ENCODE measurements at regions not wholly inside any gene's neighbourhood (a gene's known extent, or its start where the extent isn't known, plus 50 kb on each side); places are given as distances from the start of the nearest gene placed in this dataset.

GRCh38 chr20:29419378-29419777 lies 1838.1 kb upstream of the DEFB115 start:
- ATAC-seq (no peak), DNase-seq (ENCODE audit: low read depth, low spot score) (no peak)
- intact Hi-C loops (cut with micrococcal nuclease; ENCODE audit: unreplicated experiment) = no loop called here
- TF ChIP-seq POLR2AphosphoS5 (IDR thresholded peaks at IDR 0.05; ENCODE audit: low read depth, low read length) (no peak), TCF7L2 (IDR thresholded peaks at IDR 0.05; ENCODE audit: low read depth, low read length) (no peak), REST (IDR thresholded peaks at IDR 0.05; ENCODE audit: insufficient read depth in 1 of 2, low read depth in 2 of 2, low read length in 1 of 2) (no peak), SIN3A (IDR thresholded peaks at IDR 0.05; ENCODE audit: borderline replicate concordance, insufficient read depth, low read depth, low read length) (no peak), CTCF (IDR thresholded peaks at IDR 0.05) (no peak)
- Histone ChIP-seq H3K27ac (ENCODE audit: low read length) (no peak overlapping the region), H3K27me3 (ENCODE audit: control insufficient read depth, insufficient read depth, low read length) (no peaks in the 10 kb centered on the region), H3K36me3 (ENCODE audit: control insufficient read depth, insufficient read depth, low read length) (no peaks in the 10 kb centered on the region), H3K4me3 (ENCODE audit: low read depth in 2 of 2, low read length in 2 of 2) (no peak overlapping the region), H3K4me1 (ENCODE audit: control insufficient read depth, insufficient read depth, low read length) (no peaks in the 10 kb centered on the region), H3K9me3 (ENCODE audit: control insufficient read depth, insufficient read depth, low read depth, low read length) (no peaks in the 10 kb centered on the region)
- no TSS peak for BruUV-seq (replicated peaks)
- CTCF ChIA-PET = no interaction called here
- POLR2A ChIA-PET = no interaction called here
- in situ Hi-C loops (cut with HindIII; ENCODE audit: low pct_unique_long_range_greater_than_20kb, low sequenced_read_pairs) = no loop called here

- intact Hi-C loops (cut with micrococcal nuclease; ENCODE audit: unreplicated experiment) = no loop called here
- BruUV-seq (replicated peaks) = no TSS peak
- no peak overlapping the region for H3K27ac ChIP-seq (ENCODE audit: low read length)
- no peaks in the 10 kb centered on the region for H3K9me3 ChIP-seq (ENCODE audit: control insufficient read depth, insufficient read depth, low read depth, low read length)
- no peaks in the 10 kb centered on the region for H3K36me3 ChIP-seq (ENCODE audit: control insufficient read depth, insufficient read depth, low read length)
- DNase-seq (ENCODE audit: low read depth, low spot score) (no peak), ATAC-seq (no peak)
- peak overlapping the region; percentile 45 to 59 for H3K4me3 ChIP-seq (ENCODE audit: low read depth in 2 of 2, low read length in 2 of 2)
- H3K4me1 ChIP-seq (ENCODE audit: control insufficient read depth, insufficient read depth, low read length) = no peaks in the 10 kb centered on the region
- CTCF ChIA-PET = no interaction called here
- POLR2A ChIA-PET = no interaction called here
- 0 out of 2 replicates have a peak, but pooled peaks cover 2% of the 10 kb centered on the region for H3K27me3 ChIP-seq (ENCODE audit: control insufficient read depth, insufficient read depth, low read length)
- in situ Hi-C loops (cut with HindIII; ENCODE audit: low pct_unique_long_range_greater_than_20kb, low sequenced_read_pairs) = no loop called here
- TF ChIP-seq REST (IDR thresholded peaks at IDR 0.05; ENCODE audit: insufficient read depth in 1 of 2, low read depth in 2 of 2, low read length in 1 of 2) (peak in 1 of 2 experiments; percentile 32; a peak in 1 of 4 replicates), SIN3A (IDR thresholded peaks at IDR 0.05; ENCODE audit: borderline replicate concordance, insufficient read depth, low read depth, low read length) (no peak), TCF7L2 (IDR thresholded peaks at IDR 0.05; ENCODE audit: low read depth, low read length) (no peak), CTCF (IDR thresholded peaks at IDR 0.05) (peak; percentile 91), POLR2AphosphoS5 (IDR thresholded peaks at IDR 0.05; ENCODE audit: low read depth, low read length) (no peak)
Observed at GRCh38 chr20:29427201-29428060, 1830.0 kb upstream of the DEFB115 start.
